SK-N-SH (cell line): ENCODE measurements at regions not wholly inside any gene's neighbourhood (a gene's known extent, or its start where the extent isn't known, plus 50 kb on each side); places are given as distances from the start of the nearest gene placed in this dataset.

Source experiments
- CTCF ChIA-PET: fragments of 300-600, 350-600 bp; formaldehyde crosslinking; extraction: SDS; loops from one replicate; lab custom pipeline; 2021; lab: Yijun Ruan, JAX
- POLR2A ChIA-PET: fragments of 350-600 bp; sonication (Branson Sonifier 250); formaldehyde crosslinking; extraction: SDS; loops from one replicate; lab custom pipeline; 2020; ENCODE audit warnings: antibody characterized with exemption, inconsistent platforms; lab: Yijun Ruan, JAX
- DNase-seq: peaks from one replicate; pipeline ENCODE4 v3.0.0; 2012
- H2AFZ ChIP-seq: fragments of 200-600 bp; sonication (generic); 2 replicates; pipeline ENCODE4 v1.8.1; 2016; ENCODE audit warnings: antibody characterized with exemption, mild to moderate bottlenecking, low read depth
- H3F3A ChIP-seq: fragments of 200-600 bp; sonication (generic); replicated peaks from 2 replicates; pipeline ENCODE3; 2016; ENCODE audit warnings: antibody characterized with exemption, mild to moderate bottlenecking; ENCODE audit not compliant: insufficient read depth
- H3K27ac ChIP-seq, 2 experiments: fragments of 200-500 bp in 1 of 2; fragments of 200-600 bp in 1 of 2; sonication (Bioruptor generic) in 1 of 2; sonication (generic), shearing (Covaris generic) in 1 of 2; 2 replicates each; pipeline versions ENCODE4 v1.5.1 to v1.6.1; 2014 to 2016; ENCODE audit warnings: low read depth in 2 of 2, inconsistent platforms in 1 of 2, low read length in 1 of 2, mild to moderate bottlenecking in 1 of 2, mixed read lengths in 1 of 2
- H3K27me3 ChIP-seq: fragments of 200-600 bp; sonication (generic), shearing (Covaris generic); 2 replicates; pipeline ENCODE4 v1.6.1; 2016; ENCODE audit warnings: mixed run types; ENCODE audit not compliant: insufficient read depth
- H3K36me3 ChIP-seq, 2 experiments: fragments of 200-500 bp in 1 of 2; fragments of 200-600 bp in 1 of 2; sonication (Bioruptor generic) in 1 of 2; sonication (generic) in 1 of 2; replicated peaks in 1 of 2; 2 replicates each; pipeline versions ENCODE3 to v1.5.1; 2014 to 2016; ENCODE audit warnings: low read length in 1 of 2, mild to moderate bottlenecking in 1 of 2; ENCODE audit not compliant: insufficient read depth in 2 of 2, control insufficient read depth in 1 of 2
- H3K4me1 ChIP-seq, 2 experiments: fragments of 200-500 bp in 1 of 2; fragments of 200-600 bp in 1 of 2; sonication (Bioruptor generic) in 1 of 2; sonication (generic), shearing (Covaris generic) in 1 of 2; 2 replicates each; pipeline versions ENCODE4 v1.5.1 to v1.6.1; 2014 to 2016; ENCODE audit warnings: low read depth in 1 of 2, low read length in 1 of 2, mixed run types in 1 of 2; ENCODE audit not compliant: insufficient read depth in 2 of 2, control insufficient read depth in 1 of 2
- H3K4me2 ChIP-seq: fragments of 200-600 bp; sonication (generic), shearing (Covaris generic); 2 replicates; pipeline ENCODE4 v1.6.1; 2017; ENCODE audit warnings: mixed run types
- H3K4me3 ChIP-seq, 2 experiments: fragments of 200-500 bp in 1 of 2; fragments of 200-600 bp in 1 of 2; sonication (Bioruptor generic) in 1 of 2; sonication (generic), shearing (Covaris generic) in 1 of 2; 2 replicates each; pipeline versions ENCODE4 v1.5.1 to v1.8.1; 2014 to 2016; ENCODE audit warnings: low read depth in 2 of 2, inconsistent platforms in 1 of 2, low read length in 1 of 2, mild to moderate bottlenecking in 1 of 2, mixed read lengths in 1 of 2, moderate library complexity in 1 of 2
- H3K79me2 ChIP-seq: fragments of 200-600 bp; sonication (generic); 2 replicates; pipeline ENCODE4 v1.8.1; 2017; ENCODE audit warnings: mild to moderate bottlenecking; ENCODE audit not compliant: insufficient read depth
- H3K9ac ChIP-seq: fragments of 200-600 bp; sonication (generic); 2 replicates; pipeline ENCODE4 v1.6.1; 2017; ENCODE audit warnings: mixed run types
- H3K9me2 ChIP-seq: fragments of 200-600 bp; sonication (generic); 2 replicates; pipeline ENCODE4 v1.6.1; 2017; ENCODE audit warnings: mixed run types
- H3K9me3 ChIP-seq: fragments of 200-600 bp; sonication (generic); 2 replicates; pipeline ENCODE4 v1.6.1; 2017; ENCODE audit warnings: mixed run types, mild to moderate bottlenecking, moderate library complexity
- H4K20me1 ChIP-seq: fragments of 200-600 bp; sonication (generic); 2 replicates; pipeline ENCODE4 v1.6.1; 2017; ENCODE audit warnings: mild to moderate bottlenecking, mixed run types; ENCODE audit not compliant: insufficient read depth
- CHD2 ChIP-seq: fragments of 150-350 bp; IDR thresholded peaks from 2 replicates; pipeline ENCODE4 v1.6.1; 2018; ENCODE audit warnings: low read length; ENCODE audit not compliant: partially characterized antibody
- EP300 ChIP-seq, 2 experiments: IDR thresholded peaks; 2 replicates each; pipeline versions ENCODE4 v1.4.0 to v1.6.1; 2012; ENCODE audit warnings: borderline replicate concordance in 1 of 2, low read depth in 1 of 2, low read length in 1 of 2
- FOSL2 ChIP-seq: IDR thresholded peaks from 2 replicates; pipeline ENCODE4 v1.4.0; 2012; ENCODE audit warnings: low read depth, mild to moderate bottlenecking, moderate library complexity, borderline replicate concordance
- FOXJ3 ChIP-seq: sonication (generic); formaldehyde crosslinking; IDR thresholded peaks from 2 replicates; pipeline ENCODE4 v1.5.1; 2020; ENCODE audit warnings: mild to moderate bottlenecking, missing genetic modification reagents
- FOXM1 ChIP-seq: IDR thresholded peaks from 2 replicates; pipeline ENCODE4 v1.4.0; 2012; ENCODE audit warnings: low read depth, mild to moderate bottlenecking
- JUND ChIP-seq: IDR thresholded peaks from 2 replicates; pipeline ENCODE4 v1.4.0; 2012
- NFIC ChIP-seq: IDR thresholded peaks from 2 replicates; pipeline ENCODE4 v1.4.0; 2012; ENCODE audit warnings: borderline replicate concordance
- NRF1 ChIP-seq: IDR thresholded peaks from 2 replicates; pipeline ENCODE4 v1.6.1; 2012; ENCODE audit warnings: low read depth, mild to moderate bottlenecking, low read length
- POLR2AphosphoS5 ChIP-seq: IDR thresholded peaks from 2 replicates; pipeline ENCODE4 v1.6.1; 2012; ENCODE audit warnings: low read depth, low read length
- RAD21 ChIP-seq: IDR thresholded peaks from 2 replicates; pipeline ENCODE4 v1.6.1; 2012; ENCODE audit warnings: mild to moderate bottlenecking, low read length
- RCOR1 ChIP-seq: fragments of 150-350 bp; IDR thresholded peaks from 2 replicates; pipeline ENCODE4 v1.6.1; 2017; ENCODE audit warnings: antibody characterized with exemption, low read length
- RFX5 ChIP-seq: IDR thresholded peaks from 2 replicates; pipeline ENCODE4 v1.6.1; 2012; ENCODE audit warnings: mild to moderate bottlenecking, improper control_type of control experiment, low read length
- SIN3A ChIP-seq: IDR thresholded peaks from 2 replicates; pipeline ENCODE4 v1.6.1; 2012; ENCODE audit warnings: low read depth, mild to moderate bottlenecking, low read length, moderate library complexity, borderline replicate concordance
- SMC3 ChIP-seq: IDR thresholded peaks from 2 replicates; pipeline ENCODE4 v1.6.1; 2012; ENCODE audit warnings: low read depth, low read length, improper control_type of control experiment
- TAF1 ChIP-seq: IDR thresholded peaks from 2 replicates; pipeline ENCODE4 v1.6.1; 2012; ENCODE audit warnings: low read depth, mild to moderate bottlenecking, low read length, moderate library complexity, borderline replicate concordance
- TCF12 ChIP-seq: IDR thresholded peaks from 2 replicates; pipeline ENCODE4 v1.4.0; 2012
- TEAD4 ChIP-seq: IDR thresholded peaks from 2 replicates; pipeline ENCODE4 v1.4.0; 2012; ENCODE audit warnings: mild to moderate bottlenecking, borderline replicate concordance; ENCODE audit not compliant: insufficient read depth
- YY1 ChIP-seq: IDR thresholded peaks from 2 replicates; pipeline ENCODE4 v1.4.0; 2012; ENCODE audit warnings: low read depth, mild to moderate bottlenecking
- WGBS: methylation state at CpG from one replicate; pipeline ENCODE4 v1.1.6; 2017; ENCODE audit warnings: low lambda C conversion rate; 5-methylcytosine and 5-hydroxymethylcytosine counted together
- TF ChIP-seq, protein P1 (sequence below): IDR thresholded peaks from 2 replicates; pipeline ENCODE4 v1.4.0; 2012; ENCODE audit warnings: low read depth, borderline replicate concordance
- TF ChIP-seq, protein P2 (sequence below): fragments of 200-600 bp; sonication (generic); IDR thresholded peaks from 2 replicates; pipeline ENCODE4 v1.6.1; 2017; ENCODE audit warnings: antibody characterized with exemption, mild to moderate bottlenecking, moderate library complexity
- TF ChIP-seq, protein P3 (sequence below): IDR thresholded peaks from 2 replicates; pipeline ENCODE4 v1.4.0; 2012; ENCODE audit warnings: low read depth
- TF ChIP-seq, protein P4 (sequence below): IDR thresholded peaks from 2 replicates; pipeline ENCODE4 v1.4.0; 2012; ENCODE audit warnings: low read depth, borderline replicate concordance
- TF ChIP-seq, protein P5 (sequence below): IDR thresholded peaks from 2 replicates; pipeline ENCODE4; 2012

DNA sequence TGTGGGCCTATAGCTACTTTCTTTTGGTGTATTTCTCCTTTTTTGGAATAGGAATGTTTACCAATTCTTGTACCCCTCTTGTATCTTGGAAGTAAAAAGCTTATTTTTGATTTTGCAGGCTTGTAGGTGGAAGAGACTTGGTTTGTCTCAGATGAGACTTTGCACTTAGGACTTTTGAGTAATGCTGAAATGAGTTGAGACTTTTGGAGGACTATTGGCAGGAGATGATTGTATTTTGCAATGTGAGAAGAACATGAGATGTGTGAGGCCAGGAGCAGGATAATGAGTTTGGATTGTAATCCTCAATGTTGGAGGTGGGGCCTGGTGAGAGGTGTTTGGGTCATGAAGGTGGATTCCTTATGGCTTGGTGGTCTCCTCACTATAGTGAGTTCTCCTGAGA is 106.3 kb downstream of the KBTBD8 start:
- no peak overlapping the region for H3K4me3 ChIP-seq
- H3K27me3 ChIP-seq: no peaks in the 10 kb centered on the region
- no peaks in the 10 kb centered on the region for H3K79me2 ChIP-seq
- ChIA-PET POLR2A (no interaction called here), CTCF (interaction anchor here (1.9 to 3.0 kb wide), 2 partner anchors 10 to 133 kb away, joined by 5 to 19 read pairs; no protein-coding TSS in a partner anchor)
- H3K4me1 ChIP-seq: no peaks in the 10 kb centered on the region
- H3K9me2 ChIP-seq: no peaks in the 10 kb centered on the region
- TF ChIP-seq JUND (no peak), TAF1 (no peak), POLR2AphosphoS5 (no peak), NFIC (no peak), CHD2 (no peak), SMC3 (no peak), YY1 (no peak)
- H3K27ac ChIP-seq: no peak overlapping the region
- H2AFZ ChIP-seq: no peak overlapping the region
- no peaks in the 10 kb centered on the region for H3K36me3 ChIP-seq
- no peaks in the 10 kb centered on the region for H3K9me3 ChIP-seq
- H4K20me1 ChIP-seq: no peaks in the 10 kb centered on the region
- DNase-seq: no peak
- H3F3A ChIP-seq: no peaks in the 10 kb centered on the region
- no peak overlapping the region for H3K4me2 ChIP-seq
- H3K9ac ChIP-seq: no peak overlapping the region

DNA sequence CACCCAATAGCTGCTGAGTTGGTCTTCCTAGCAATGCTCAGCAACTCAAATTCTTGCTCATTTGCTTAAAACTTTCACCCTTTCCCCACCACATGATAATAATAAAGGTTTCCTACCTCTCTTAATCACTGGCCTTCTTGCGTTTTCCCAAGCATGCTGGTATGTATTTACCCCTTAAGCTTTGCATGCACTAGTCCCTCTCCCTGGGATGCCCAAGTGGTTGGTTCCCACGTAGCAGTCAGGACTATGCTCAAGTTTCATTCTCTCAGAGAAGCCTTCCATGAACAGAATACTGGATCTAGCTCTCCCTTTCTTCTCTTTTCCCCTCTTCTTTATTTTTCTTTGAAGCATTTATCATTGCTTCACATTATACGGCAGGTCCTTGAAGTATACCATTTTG is 108.8 kb downstream of the KBTBD8 start:
- H2AFZ ChIP-seq: no peak overlapping the region
- ChIA-PET CTCF (no interaction called here), POLR2A (no interaction called here)
- no peaks in the 10 kb centered on the region for H3K4me1 ChIP-seq
- TF ChIP-seq TAF1 (no peak), YY1 (no peak), NFIC (no peak), RCOR1 (no peak), SIN3A (no peak), NRF1 (no peak), RAD21 (no peak), FOXJ3 (CRISPR knock-in tag) (no peak), TEAD4 (no peak), TCF12 (no peak), FOXM1 (no peak), FOSL2 (no peak), EP300 (IDR thresholded peaks at IDR 0.05; ENCODE audit: borderline replicate concordance in 1 of 2, low read depth in 1 of 2, low read length in 1 of 2) (no peak), RFX5 (no peak)
- TF ChIP-seq, protein P1, sequence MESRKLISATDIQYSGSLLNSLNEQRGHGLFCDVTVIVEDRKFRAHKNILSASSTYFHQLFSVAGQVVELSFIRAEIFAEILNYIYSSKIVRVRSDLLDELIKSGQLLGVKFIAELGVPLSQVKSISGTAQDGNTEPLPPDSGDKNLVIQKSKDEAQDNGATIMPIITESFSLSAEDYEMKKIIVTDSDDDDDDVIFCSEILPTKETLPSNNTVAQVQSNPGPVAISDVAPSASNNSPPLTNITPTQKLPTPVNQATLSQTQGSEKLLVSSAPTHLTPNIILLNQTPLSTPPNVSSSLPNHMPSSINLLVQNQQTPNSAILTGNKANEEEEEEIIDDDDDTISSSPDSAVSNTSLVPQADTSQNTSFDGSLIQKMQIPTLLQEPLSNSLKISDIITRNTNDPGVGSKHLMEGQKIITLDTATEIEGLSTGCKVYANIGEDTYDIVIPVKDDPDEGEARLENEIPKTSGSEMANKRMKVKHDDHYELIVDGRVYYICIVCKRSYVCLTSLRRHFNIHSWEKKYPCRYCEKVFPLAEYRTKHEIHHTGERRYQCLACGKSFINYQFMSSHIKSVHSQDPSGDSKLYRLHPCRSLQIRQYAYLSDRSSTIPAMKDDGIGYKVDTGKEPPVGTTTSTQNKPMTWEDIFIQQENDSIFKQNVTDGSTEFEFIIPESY: no peak
- TF ChIP-seq, protein P2, sequence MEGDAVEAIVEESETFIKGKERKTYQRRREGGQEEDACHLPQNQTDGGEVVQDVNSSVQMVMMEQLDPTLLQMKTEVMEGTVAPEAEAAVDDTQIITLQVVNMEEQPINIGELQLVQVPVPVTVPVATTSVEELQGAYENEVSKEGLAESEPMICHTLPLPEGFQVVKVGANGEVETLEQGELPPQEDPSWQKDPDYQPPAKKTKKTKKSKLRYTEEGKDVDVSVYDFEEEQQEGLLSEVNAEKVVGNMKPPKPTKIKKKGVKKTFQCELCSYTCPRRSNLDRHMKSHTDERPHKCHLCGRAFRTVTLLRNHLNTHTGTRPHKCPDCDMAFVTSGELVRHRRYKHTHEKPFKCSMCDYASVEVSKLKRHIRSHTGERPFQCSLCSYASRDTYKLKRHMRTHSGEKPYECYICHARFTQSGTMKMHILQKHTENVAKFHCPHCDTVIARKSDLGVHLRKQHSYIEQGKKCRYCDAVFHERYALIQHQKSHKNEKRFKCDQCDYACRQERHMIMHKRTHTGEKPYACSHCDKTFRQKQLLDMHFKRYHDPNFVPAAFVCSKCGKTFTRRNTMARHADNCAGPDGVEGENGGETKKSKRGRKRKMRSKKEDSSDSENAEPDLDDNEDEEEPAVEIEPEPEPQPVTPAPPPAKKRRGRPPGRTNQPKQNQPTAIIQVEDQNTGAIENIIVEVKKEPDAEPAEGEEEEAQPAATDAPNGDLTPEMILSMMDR: no peak
- TF ChIP-seq, protein P3, sequence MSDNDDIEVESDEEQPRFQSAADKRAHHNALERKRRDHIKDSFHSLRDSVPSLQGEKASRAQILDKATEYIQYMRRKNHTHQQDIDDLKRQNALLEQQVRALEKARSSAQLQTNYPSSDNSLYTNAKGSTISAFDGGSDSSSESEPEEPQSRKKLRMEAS: no peak
- TF ChIP-seq, protein P4, sequence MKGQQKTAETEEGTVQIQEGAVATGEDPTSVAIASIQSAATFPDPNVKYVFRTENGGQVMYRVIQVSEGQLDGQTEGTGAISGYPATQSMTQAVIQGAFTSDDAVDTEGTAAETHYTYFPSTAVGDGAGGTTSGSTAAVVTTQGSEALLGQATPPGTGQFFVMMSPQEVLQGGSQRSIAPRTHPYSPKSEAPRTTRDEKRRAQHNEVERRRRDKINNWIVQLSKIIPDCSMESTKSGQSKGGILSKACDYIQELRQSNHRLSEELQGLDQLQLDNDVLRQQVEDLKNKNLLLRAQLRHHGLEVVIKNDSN: no peak
- TF ChIP-seq, protein P5, sequence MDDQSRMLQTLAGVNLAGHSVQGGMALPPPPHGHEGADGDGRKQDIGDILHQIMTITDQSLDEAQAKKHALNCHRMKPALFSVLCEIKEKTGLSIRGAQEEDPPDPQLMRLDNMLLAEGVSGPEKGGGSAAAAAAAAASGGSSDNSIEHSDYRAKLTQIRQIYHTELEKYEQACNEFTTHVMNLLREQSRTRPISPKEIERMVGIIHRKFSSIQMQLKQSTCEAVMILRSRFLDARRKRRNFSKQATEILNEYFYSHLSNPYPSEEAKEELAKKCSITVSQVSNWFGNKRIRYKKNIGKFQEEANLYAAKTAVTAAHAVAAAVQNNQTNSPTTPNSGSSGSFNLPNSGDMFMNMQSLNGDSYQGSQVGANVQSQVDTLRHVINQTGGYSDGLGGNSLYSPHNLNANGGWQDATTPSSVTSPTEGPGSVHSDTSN: no peak
- no peaks in the 10 kb centered on the region for H3K79me2 ChIP-seq
- no peaks in the 10 kb centered on the region for H3K9me3 ChIP-seq
- H3F3A ChIP-seq: no peaks in the 10 kb centered on the region
- 23% methylated on average over 3 of the region's 3 CpGs for WGBS
- H3K27ac ChIP-seq: no peak overlapping the region
- no peak overlapping the region for H3K4me3 ChIP-seq
- H3K9ac ChIP-seq: no peak overlapping the region
- H3K9me2 ChIP-seq: no peaks in the 10 kb centered on the region
- no peaks in the 10 kb centered on the region for H4K20me1 ChIP-seq
- no peaks in the 10 kb centered on the region for H3K27me3 ChIP-seq
- no peaks in the 10 kb centered on the region for H3K36me3 ChIP-seq
- H3K4me2 ChIP-seq: no peak overlapping the region
- DNase-seq: no peak
